Esophagus muscularis mucosa (tissue), 4 donors: ENCODE measurements at regions not wholly inside any gene's neighbourhood (a gene's known extent, or its start where the extent isn't known, plus 50 kb on each side); places are given as distances from the start of the nearest gene placed in this dataset.

Experiments
- DNase-seq: peaks from one replicate; pipeline ENCODE4 v3.0.0-alpha.2; 2017; ENCODE audit errors: extremely low spot score
- H3K27ac ChIP-seq, 4 donors: fragments of 200-600 bp; sonication (generic); replicated peaks in 1 of 4; 1 replicate in 3 of 4; 2 replicates in 1 of 4; pipeline ENCODE4 v1.5.1; 2016 to 2019; ENCODE audit warnings: mild to moderate bottlenecking in 1 of 4
- H3K27me3 ChIP-seq, 4 donors: fragments of 200-600 bp; sonication (generic); one replicate each; pipeline versions ENCODE4 v1.5.1 to v1.6.0; 2016 to 2019
- H3K36me3 ChIP-seq, 4 donors: fragments of 200-600 bp; sonication (generic); one replicate each; pipeline ENCODE4 v1.5.1; 2016 to 2019
- H3K4me1 ChIP-seq, 4 donors: fragments of 200-600 bp; sonication (generic); one replicate each; pipeline ENCODE4 v1.5.1; 2016 to 2019
- H3K4me3 ChIP-seq, 4 donors: fragments of 200-600 bp; sonication (generic); 1 replicate in 2 of 4; 2 replicates in 2 of 4; pipeline ENCODE4 v1.5.1; 2016 to 2019; ENCODE audit warnings: mild to moderate bottlenecking in 4 of 4, moderate library complexity in 1 of 4
- H3K9me3 ChIP-seq, 4 donors: fragments of 200-600 bp; sonication (generic); 1 replicate in 3 of 4; 2 replicates in 1 of 4; pipeline ENCODE4 v1.5.1; 2016 to 2019
- CTCF ChIP-seq, 3 experiments: fragments of 200-600 bp in 2 of 3; fragments of 450-650 bp in 1 of 3; sonication (generic) in 2 of 3; IDR thresholded peaks; one replicate each; pipeline ENCODE4 v1.5.1; 2017 to 2019; ENCODE audit warnings: antibody characterized with exemption in 3 of 3, mild to moderate bottlenecking in 2 of 3, moderate library complexity in 1 of 3
- EP300 ChIP-seq: sonication (generic); formaldehyde crosslinking; IDR thresholded peaks from one replicate; pipeline ENCODE4 v1.6.1; 2017; ENCODE audit warnings: antibody characterized with exemption
- POLR2A ChIP-seq: fragments of 450-650 bp; IDR thresholded peaks from one replicate; pipeline ENCODE4 v1.6.1; 2017; ENCODE audit warnings: antibody characterized with exemption, moderate library complexity, mild to moderate bottlenecking, low read depth
- POLR2AphosphoS5 ChIP-seq, 2 donors: sonication (generic); formaldehyde crosslinking; IDR thresholded peaks; one replicate each; pipeline ENCODE4 v1.6.1; 2017; ENCODE audit warnings: antibody characterized with exemption in 2 of 2
- WGBS: methylation state at CpG from one replicate; pipeline ENCODE4 v1.1.5; 2018; 5-methylcytosine and 5-hydroxymethylcytosine counted together
- intact Hi-C: fragments of 100-400 bp; cut with DNase I; formaldehyde crosslinking; loops from one replicate; pipeline ENCODE4 v1.15.1; 2023

- TF ChIP-seq EP300 (no peak), POLR2AphosphoS5 (IDR thresholded peaks at IDR 0.05) (no peak), CTCF (IDR thresholded peaks at IDR 0.05) (no peak), POLR2A (no peak)
- WGBS: 93% methylated on average over 7 of the region's 7 CpGs
Observed at GRCh38 chr6:118745156-118745555, 93.8 kb upstream of the CEP85L start.

DNA sequence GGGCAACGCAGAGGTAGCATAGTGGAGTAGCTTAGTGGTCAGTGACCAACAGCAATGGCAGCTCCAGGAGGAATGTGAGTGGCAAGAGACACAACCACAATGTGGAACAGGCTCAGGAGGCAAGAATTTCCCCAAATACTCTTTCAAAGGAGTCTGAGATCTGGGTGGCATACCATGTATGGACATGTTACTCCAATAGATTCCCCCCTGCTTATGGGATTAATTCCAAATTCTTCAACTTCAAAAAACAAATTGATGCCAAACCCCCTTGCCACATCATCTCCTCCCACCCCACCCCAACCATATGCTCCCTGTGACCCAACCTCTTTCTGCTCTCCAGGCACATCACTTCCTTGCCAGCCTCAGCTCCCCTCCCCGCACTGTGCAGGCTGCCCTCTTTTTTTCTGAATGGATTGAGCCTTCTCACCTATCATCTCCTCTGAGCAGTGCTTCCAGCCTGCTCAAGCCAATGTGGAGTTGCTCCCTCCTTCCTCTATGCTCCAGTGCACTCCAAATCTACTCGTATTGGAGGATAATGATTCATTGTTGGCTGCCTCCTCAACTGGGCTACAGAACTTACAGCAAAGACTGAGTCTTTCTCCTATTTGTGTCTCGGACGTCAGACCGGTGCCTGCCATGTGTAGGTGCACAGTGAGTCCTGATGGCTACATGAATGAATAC lies 93.0 kb upstream of the CEP85L start:
- DNase-seq: no peak
- intact Hi-C loops: no loop called here
- peaks cover 7 to 27% (median 23%) of the 10 kb centered on the region in 4 donors for H3K4me1 ChIP-seq
- 75% methylated on average over 6 of the region's 6 CpGs for WGBS
- no peak for TF ChIP-seq CTCF (IDR thresholded peaks at IDR 0.05)
- no peaks in the 10 kb centered on the region for H3K36me3 ChIP-seq
- no peak overlapping the region for H3K4me3 ChIP-seq
- H3K27ac ChIP-seq: no peak overlapping the region
- H3K9me3 ChIP-seq: no peaks in the 10 kb centered on the region
- no peaks in the 10 kb centered on the region for H3K27me3 ChIP-seq

More at GRCh38 chr6:118745156-118745555, 93.8 kb upstream of the CEP85L start:
- peaks cover 7 to 27% (median 22%) of the 10 kb centered on the region in 4 donors for H3K4me1 ChIP-seq
- no peak overlapping the region for H3K27ac ChIP-seq
- intact Hi-C loops: no loop called here
- H3K36me3 ChIP-seq: no peaks in the 10 kb centered on the region
- peak; percentile 74 for DNase-seq
- no peaks in the 10 kb centered on the region for H3K9me3 ChIP-seq
- no peaks in the 10 kb centered on the region for H3K27me3 ChIP-seq
- H3K4me3 ChIP-seq: no peak overlapping the region

GRCh38 chr6:118743746-118744145 lies 92.4 kb upstream of the CEP85L start:
- no peak overlapping the region for H3K27ac ChIP-seq
- TF ChIP-seq POLR2A (no peak), EP300 (no peak), POLR2AphosphoS5 (IDR thresholded peaks at IDR 0.05) (no peak), CTCF (IDR thresholded peaks at IDR 0.05) (no peak)
- intact Hi-C loops: no loop called here
- no peak for DNase-seq
- H3K27me3 ChIP-seq: no peaks in the 10 kb centered on the region
- H3K4me1 ChIP-seq: peaks cover 7 to 23% (median 19%) of the 10 kb centered on the region in 4 donors
- H3K36me3 ChIP-seq: no peaks in the 10 kb centered on the region
- no peaks in the 10 kb centered on the region for H3K9me3 ChIP-seq
- 57% methylated on average over 1 of the region's 1 CpG for WGBS
- no peak overlapping the region for H3K4me3 ChIP-seq

GRCh38 chr6:118740372-118740771 lies 89.0 kb upstream of the CEP85L start:
- H3K27ac ChIP-seq: no peak overlapping the region
- 55% methylated on average over 3 of the region's 3 CpGs for WGBS
- no peak overlapping the region for H3K4me3 ChIP-seq
- intact Hi-C loops: no loop called here
- peaks cover 7 to 13% (median 11%) of the 10 kb centered on the region in 4 donors for H3K4me1 ChIP-seq
- no peak for DNase-seq
- no peak for TF ChIP-seq POLR2A
- TF ChIP-seq CTCF (IDR thresholded peaks at IDR 0.05): no peak
- no peak for TF ChIP-seq POLR2AphosphoS5 (IDR thresholded peaks at IDR 0.05)
- no peak for TF ChIP-seq EP300
- no peaks in the 10 kb centered on the region for H3K9me3 ChIP-seq
- no peaks in the 10 kb centered on the region for H3K27me3 ChIP-seq
- H3K36me3 ChIP-seq: no peaks in the 10 kb centered on the region
